Thoracic aorta (tissue), 2 donors: ENCODE measurements at regions not wholly inside any gene's neighbourhood (a gene's known extent, or its start where the extent isn't known, plus 50 kb on each side); places are given as distances from the start of the nearest gene placed in this dataset.

Experiments
- ATAC-seq: fragments of 150-250 bp; one replicate; pipeline ENCODE4 v1.8.0; 2017; ENCODE audit warnings: low read depth; ENCODE audit not compliant: insufficient number of reproducible peaks, low FRiP score
- DNase-seq: peaks from one replicate; pipeline ENCODE4 v3.0.0-alpha.2; 2020; ENCODE audit warnings: low spot score
- H3K27ac ChIP-seq, 2 donors: fragments of 200-600 bp; sonication (generic); 1 replicate in 1 of 2; 2 replicates in 1 of 2; pipeline ENCODE4 v1.5.1; 2016; ENCODE audit warnings: mild to moderate bottlenecking in 2 of 2, moderate library complexity in 2 of 2
- H3K27me3 ChIP-seq: fragments of 200-600 bp; sonication (generic); replicated peaks from 2 replicates; pipeline ENCODE4 v1.6.0; 2016; ENCODE audit warnings: mild to moderate bottlenecking; ENCODE audit not compliant: insufficient read depth
- H3K36me3 ChIP-seq: fragments of 200-600 bp; sonication (generic); one replicate; pipeline ENCODE4 v1.5.1; 2016
- H3K4me1 ChIP-seq, 2 donors: fragments of 200-600 bp; sonication (generic); 1 replicate in 1 of 2; 2 replicates in 1 of 2; pipeline versions ENCODE4 v1.5.1 to v1.6.0; 2016; ENCODE audit warnings: low read depth in 2 of 2, mild to moderate bottlenecking in 1 of 2; ENCODE audit not compliant: control insufficient read depth in 1 of 2
- H3K4me3 ChIP-seq: fragments of 200-600 bp; sonication (generic); 2 replicates; pipeline ENCODE4 v1.5.1; 2016; ENCODE audit warnings: mild to moderate bottlenecking
- H3K9me3 ChIP-seq: fragments of 200-600 bp; sonication (generic); 2 replicates; pipeline ENCODE4 v1.5.1; 2016
- CTCF ChIP-seq: fragments of 200-600 bp; sonication (generic); IDR thresholded peaks from one replicate; pipeline ENCODE4 v1.5.1; 2019; ENCODE audit warnings: antibody characterized with exemption

GRCh38 chr1:4932311-4933030, 278.1 kb downstream of the AJAP1 start:
- ATAC-seq (no peak), DNase-seq (no peak)
- Histone ChIP-seq H3K9me3 (no peaks in the 10 kb centered on the region), H3K36me3 (no peaks in the 10 kb centered on the region), H3K27ac (no peak overlapping the region), H3K4me1 (no peaks in the 10 kb centered on the region), H3K4me3 (no peak overlapping the region), H3K27me3 (no peaks in the 10 kb centered on the region)
- no peak for TF ChIP-seq CTCF

GRCh38 chr1:4931486-4931885, 277.1 kb downstream of the AJAP1 start:
- Histone ChIP-seq H3K4me3 (no peak overlapping the region), H3K27ac (no peak overlapping the region), H3K9me3 (no peaks in the 10 kb centered on the region), H3K27me3 (no peaks in the 10 kb centered on the region), H3K36me3 (no peaks in the 10 kb centered on the region), H3K4me1 (no peaks in the 10 kb centered on the region)
- no peak for ATAC-seq
- TF ChIP-seq CTCF, result no peak
- no peak for DNase-seq

GRCh38 chr1:4928186-4928585, 273.8 kb downstream of the AJAP1 start:
- no peaks in the 10 kb centered on the region for H3K36me3 ChIP-seq
- no peaks in the 10 kb centered on the region for H3K9me3 ChIP-seq
- no peak for ATAC-seq
- H3K27me3 ChIP-seq, result no peaks in the 10 kb centered on the region
- TF ChIP-seq CTCF, result no peak
- no peak overlapping the region for H3K4me3 ChIP-seq
- no peak for DNase-seq
- no peaks in the 10 kb centered on the region for H3K4me1 ChIP-seq
- no peak overlapping the region for H3K27ac ChIP-seq

- DNase-seq (no peak), ATAC-seq (no peak)
- H3K27me3 ChIP-seq, result no peaks in the 10 kb centered on the region
- no peaks in the 10 kb centered on the region for H3K9me3 ChIP-seq
- no peak for TF ChIP-seq CTCF
- no peak overlapping the region for H3K27ac ChIP-seq
- no peak overlapping the region for H3K4me3 ChIP-seq
- no peaks in the 10 kb centered on the region for H3K36me3 ChIP-seq
- H3K4me1 ChIP-seq, result no peaks in the 10 kb centered on the region
Measured at GRCh38 chr1:4924356-4924755, 269.9 kb downstream of the AJAP1 start.

GRCh38 chr1:4916610-4917009, 262.2 kb downstream of the AJAP1 start:
- no peak for ATAC-seq
- no peak for TF ChIP-seq CTCF
- Histone ChIP-seq H3K4me3 (no peak overlapping the region), H3K27ac (no peak overlapping the region), H3K27me3 (no peaks in the 10 kb centered on the region), H3K36me3 (no peaks in the 10 kb centered on the region), H3K4me1 (no peaks in the 10 kb centered on the region), H3K9me3 (no peaks in the 10 kb centered on the region)
- DNase-seq, result no peak
